Activated CD4-positive, alpha-beta T cell treated with anti-CD3 and anti-CD28 coated beads, Interleukin-10, Interleukin-2, amounts not matched to agents 100 ng/mL and 50 ng/mL, durations not matched to agents 16 hours and 8 hours (primary cell): ENCODE measurements at regions not wholly inside any gene's neighbourhood (a gene's known extent, or its start where the extent isn't known, plus 50 kb on each side); places are given as distances from the start of the nearest gene placed in this dataset.

Experiments used
- DNase-seq: peaks from one replicate; pipeline ENCODE4 v3.0.0-alpha.2; 2020

DNA sequence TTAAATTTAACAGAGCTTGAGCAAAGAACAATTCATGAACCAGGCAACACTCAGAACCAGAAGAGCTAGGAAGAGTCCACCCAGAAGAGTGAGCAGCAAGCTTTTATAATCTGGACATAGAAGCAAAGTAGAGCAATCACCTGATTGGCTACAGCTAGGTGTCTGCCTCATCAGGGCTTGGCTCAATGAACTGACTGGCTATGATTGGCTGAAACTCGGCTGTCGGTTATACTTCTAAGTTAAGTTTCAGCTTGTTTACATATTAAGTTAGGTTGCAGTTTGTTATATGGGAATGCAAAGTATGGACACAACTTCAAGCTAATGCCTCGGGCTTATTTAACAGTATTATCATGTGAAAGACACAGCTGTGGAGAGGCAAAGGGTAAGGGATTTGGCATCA is 63.2 kb upstream of the NABP1 start:
- no peak for DNase-seq

DNA sequence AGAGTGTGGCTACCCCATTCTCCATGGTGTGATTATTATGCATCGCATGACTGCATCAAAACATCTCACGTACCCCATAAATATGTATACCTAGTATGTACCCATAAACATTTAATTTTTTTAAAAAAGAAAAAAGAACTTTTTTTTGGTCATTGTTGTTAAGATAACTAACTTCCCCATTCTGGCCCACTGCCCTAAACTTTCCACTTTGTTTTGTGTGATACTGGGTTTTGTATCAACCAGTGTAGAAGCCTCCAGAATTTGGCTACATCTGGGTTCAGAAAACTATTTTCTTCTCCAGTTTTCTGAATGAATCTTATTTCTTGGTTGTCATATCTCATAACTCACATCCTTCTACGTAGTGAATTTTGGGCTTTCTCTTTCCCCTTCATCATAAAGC is 62.3 kb upstream of the NABP1 start:
- no peak for DNase-seq

DNA sequence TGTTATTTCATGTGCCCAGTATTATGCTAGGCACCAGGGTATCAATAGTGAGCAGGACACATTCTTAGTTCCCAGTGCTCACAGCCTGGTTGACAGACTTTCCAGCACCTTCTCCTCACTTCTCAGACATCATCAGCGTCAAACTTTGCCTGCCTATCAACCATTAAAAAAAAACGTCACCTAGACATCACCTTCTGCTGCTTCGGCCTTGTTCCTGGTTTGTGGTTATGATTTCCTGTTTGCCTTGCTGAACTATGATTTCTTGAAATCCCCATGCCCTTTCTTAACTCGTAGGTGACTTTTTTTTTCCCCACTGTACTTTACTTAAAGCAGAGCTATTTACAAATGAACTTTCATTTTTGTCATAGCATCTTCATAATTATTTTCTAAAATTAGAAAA is 60.4 kb upstream of the NABP1 start:
- peak; percentile 81 for DNase-seq

DNA sequence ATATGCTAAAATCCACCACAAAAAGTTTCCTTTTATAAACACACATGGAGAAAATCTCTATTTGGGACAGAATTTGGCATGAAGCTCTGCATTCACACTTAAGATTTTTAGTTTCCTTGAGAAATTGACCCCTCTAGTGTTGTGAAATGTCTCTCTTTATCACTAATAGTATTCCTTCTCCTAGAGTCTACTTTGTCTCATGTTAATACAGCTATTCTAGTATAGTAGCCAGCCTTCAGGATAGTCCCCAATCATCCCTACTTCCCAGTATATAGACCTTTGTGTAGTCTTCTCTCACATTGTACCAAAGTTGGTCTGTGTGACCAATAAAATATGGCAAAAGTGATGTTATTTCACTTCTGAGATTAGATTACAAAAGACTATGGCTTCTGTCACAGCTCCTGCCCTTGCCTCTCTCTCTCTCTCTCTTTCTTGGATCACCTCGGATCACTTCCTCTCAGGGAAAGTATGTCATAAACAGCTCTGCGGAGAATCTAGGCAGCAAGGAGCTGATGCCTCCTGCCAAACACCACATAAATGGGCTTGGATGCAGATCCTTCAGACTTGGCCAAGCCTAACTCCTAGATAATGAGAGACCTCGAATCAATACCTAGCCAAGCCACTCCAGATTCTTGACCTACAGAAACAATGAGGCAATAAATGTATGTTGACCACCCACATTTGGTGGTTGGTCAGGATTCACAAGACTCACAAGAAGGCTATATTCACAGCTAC is 59.7 kb upstream of the NABP1 start:
- no peak for DNase-seq

DNA sequence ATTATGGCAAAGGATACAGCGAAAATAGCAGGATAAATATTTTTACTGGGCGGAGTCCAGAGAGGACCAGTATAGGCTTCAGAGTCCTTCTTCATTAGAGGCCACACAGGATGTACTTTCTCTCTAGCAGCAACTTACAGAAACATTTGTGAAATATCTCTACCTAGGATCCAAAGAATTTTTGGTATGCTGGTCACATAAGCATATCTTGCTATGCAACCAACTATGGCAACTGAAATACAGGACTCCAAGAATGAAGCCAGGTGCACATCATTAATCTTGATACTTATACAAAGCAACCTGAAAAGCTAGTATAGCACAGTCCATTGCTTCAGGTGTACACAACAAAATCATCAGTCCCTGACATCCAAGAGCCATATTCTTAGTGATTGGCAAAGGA is 59.1 kb upstream of the NABP1 start:
- no peak for DNase-seq

DNA sequence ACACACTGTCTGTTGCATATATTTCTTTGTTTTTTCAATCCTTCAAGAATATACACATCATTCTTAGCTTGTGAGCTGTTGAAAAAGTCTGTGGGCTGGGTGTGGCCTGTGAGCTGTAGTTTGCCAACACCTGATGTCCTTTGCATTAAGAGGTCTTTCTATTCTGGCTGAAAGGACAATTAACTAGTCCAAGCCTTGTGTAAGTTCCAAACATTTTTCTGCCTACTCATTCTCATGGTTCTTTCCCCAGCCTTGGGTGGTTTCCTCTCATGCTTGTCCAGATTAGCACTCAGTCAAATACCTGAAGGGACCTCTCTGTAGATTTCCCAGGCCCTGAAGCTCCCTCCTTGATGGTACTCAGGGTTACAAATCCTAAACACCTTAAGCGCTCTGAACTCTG is 57.8 kb upstream of the NABP1 start:
- DNase-seq = no peak

DNA sequence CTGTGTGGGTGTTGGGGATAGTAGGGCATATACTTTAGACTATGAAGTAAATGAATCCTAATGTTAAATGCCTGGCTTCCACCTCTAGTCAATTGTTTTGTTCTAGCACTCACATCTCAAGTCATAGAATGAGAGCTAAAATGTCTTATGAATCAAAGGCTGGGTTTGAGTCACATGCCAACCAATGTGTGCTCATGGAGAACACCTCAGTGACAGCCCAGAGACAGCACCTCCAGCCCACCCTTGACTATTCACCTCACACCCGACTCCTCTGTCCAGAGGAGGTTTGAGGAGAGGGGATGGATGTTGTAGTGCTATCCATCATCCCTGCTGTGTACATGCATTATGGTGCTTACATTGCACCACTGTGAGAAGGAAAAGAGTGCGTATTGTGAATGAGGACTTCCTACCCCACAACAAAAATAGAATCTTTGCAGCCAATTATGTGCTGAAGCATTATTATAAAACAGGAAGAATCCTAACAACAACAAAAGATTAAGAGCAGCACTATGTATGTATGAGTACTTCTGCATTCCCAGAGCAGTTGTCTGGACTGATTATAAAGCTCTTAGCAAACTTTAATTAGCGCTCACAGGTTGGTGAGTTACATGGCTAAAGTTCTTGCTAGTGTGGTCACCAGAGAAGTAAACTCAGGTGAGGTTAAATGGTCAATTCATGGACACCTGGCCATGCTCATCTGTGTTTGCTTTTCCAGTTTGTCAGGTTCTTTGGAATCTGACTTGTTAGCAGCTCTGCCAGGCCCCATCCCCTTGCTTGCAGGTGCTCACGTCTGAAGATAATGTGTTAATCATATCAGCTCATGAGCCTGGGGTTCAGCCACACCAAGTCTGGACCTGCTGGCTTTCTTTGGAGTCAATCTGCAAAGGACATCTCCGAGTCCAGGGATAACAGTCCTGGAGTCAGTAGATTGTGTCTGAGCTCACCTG is 55.3 kb upstream of the NABP1 start:
- DNase-seq = peak; percentile 49

DNA sequence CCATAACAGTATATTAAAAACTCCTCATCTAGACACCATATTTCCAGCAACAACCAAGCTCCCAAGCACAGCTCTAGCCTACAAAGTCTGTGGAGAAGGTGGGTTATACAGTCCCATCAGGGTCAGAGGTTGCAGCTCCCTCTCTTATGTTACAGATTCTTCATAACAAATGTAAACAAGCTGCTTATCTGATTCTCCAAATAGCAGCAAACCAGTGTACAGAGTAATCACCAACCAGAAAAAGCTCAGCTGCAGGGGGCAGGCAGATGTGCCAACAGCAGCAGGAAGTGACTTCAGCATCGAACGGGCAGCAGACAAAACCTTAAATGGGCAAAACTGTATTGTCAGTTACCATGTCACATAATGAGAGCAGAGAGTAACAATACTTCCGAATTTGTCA is 52.9 kb upstream of the NABP1 start:
- peak; percentile 56 for DNase-seq

DNA sequence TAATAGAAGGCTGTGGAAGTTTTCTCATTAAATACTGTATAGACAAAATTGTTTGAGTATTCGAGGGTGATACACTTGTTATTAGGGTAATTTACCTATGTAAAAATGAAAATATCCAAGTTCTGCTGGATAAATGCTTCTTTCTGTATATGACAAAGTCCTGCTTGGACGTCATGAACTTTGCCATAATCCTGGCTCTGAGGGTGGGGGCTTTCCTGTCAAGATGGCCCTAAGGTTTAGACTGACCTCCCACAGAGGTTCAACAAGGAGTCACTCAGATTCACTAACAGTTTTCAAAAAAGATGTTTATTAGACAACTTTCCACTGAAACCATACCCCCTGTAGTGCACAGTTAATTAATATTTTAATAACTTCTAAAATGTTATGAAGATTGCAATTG is 52.5 kb upstream of the NABP1 start:
- DNase-seq = no peak

DNA sequence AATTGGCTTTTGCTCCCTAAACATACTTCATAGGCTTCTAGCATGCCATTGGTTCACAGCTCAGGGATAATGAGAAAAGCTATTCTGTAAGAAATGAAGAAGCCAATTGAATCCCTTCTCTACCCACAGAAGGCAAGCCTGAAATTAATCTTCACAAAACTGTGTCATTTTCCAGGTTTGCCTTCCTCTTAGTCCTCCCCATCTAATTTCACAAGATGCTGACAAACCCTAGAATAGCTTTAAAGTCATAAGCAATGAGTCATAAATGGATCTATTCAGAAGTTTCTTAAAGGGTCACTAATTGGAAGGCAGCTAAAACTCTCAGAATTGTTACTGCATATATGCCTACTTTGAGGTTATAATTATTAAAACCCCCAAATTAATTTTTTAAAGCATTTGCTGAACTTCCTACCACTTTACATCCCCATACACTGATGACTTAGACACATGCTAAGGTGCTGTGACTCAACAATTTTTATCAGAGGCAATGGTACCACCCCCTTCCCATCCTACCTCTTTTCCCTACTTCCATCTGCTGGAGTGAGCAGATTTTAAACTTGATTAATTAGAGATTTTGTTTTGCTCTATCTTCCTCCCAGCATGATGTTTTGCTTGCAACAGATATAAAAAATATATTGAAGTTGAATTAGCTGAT is 51.3 kb upstream of the NABP1 start:
- no peak for DNase-seq

DNA sequence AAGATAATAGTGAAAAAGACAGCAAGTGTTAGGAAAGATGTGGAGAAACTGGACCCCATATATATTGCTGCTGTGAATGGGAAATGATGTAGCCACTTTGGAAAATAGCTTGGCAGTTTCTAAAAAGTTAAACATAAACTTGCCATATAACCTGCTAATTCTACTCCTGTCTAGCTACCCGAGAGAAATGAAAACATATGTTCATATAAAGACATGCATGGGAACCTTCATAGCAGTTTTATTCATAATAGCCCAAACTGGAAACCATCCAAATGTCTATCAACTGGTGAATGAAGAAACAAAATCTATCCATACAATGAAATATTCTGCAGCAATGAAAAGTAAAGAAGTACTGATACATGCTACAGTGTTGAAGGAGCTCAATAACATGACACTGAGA is 50.4 kb upstream of the NABP1 start:
- no peak for DNase-seq
